OCI-LY3 (cell line): ENCODE measurements at regions not wholly inside any gene's neighbourhood (a gene's known extent, or its start where the extent isn't known, plus 50 kb on each side); places are given as distances from the start of the nearest gene placed in this dataset.

ENCODE experiments used
- H2AFZ ChIP-seq: fragments of 200-600, 300-600 bp; shearing (Covaris generic); 2 replicates; pipeline ENCODE4 v1.6.0; 2014; ENCODE audit warnings: antibody characterized with exemption, low read depth, low read length
- H3K27ac ChIP-seq: fragments of 200-600, 300-600 bp; sonication (generic); 2 replicates; pipeline ENCODE4 v1.5.1; 2014; ENCODE audit warnings: mild to moderate bottlenecking, low read length, moderate library complexity, mixed read lengths
- H3K27me3 ChIP-seq: fragments of 200-600, 300-600 bp; sonication (generic); 2 replicates; pipeline ENCODE4 v1.6.1; 2014; ENCODE audit warnings: low read depth, low read length, mixed read lengths
- H3K36me3 ChIP-seq: fragments of 200-600, 300-600 bp; sonication (generic); replicated peaks from 2 replicates; pipeline ENCODE3; 2014; ENCODE audit warnings: low read depth, low read length, mixed read lengths
- H3K4me1 ChIP-seq: fragments of 300-600, 200-600 bp; sonication (generic); 2 replicates; pipeline ENCODE4 v1.6.1; 2014; ENCODE audit warnings: low read length, mixed read lengths
- H3K4me2 ChIP-seq: fragments of 200-600, 300-600 bp; sonication (generic); 2 replicates; pipeline ENCODE4 v1.6.1; 2014; ENCODE audit warnings: low read length, mixed read lengths
- H3K4me3 ChIP-seq: fragments of 300-600, 200-600 bp; sonication (generic); 2 replicates; pipeline ENCODE4 v1.5.1; 2014; ENCODE audit warnings: antibody characterized with exemption, mild to moderate bottlenecking, low read length, moderate library complexity
- H3K79me2 ChIP-seq: fragments of 300-600, 200-600 bp; shearing (Covaris generic); 2 replicates; pipeline ENCODE4 v1.6.1; 2014; ENCODE audit warnings: mild to moderate bottlenecking, low read length, mixed read lengths
- H3K9ac ChIP-seq: fragments of 300-600, 200-600 bp; shearing (Covaris generic); 2 replicates; pipeline ENCODE4 v1.6.0; 2014; ENCODE audit warnings: mild to moderate bottlenecking, low read length, moderate library complexity
- H3K9me3 ChIP-seq: fragments of 200-600, 300-600 bp; shearing (Covaris generic); 2 replicates; pipeline ENCODE4 v1.6.1; 2014; ENCODE audit warnings: low read length, mixed read lengths; ENCODE audit not compliant: insufficient read depth
- H4K20me1 ChIP-seq: fragments of 200-600, 300-600 bp; sonication (generic); 2 replicates; pipeline ENCODE4 v1.6.1; 2016; ENCODE audit warnings: low read length, mixed read lengths; ENCODE audit not compliant: insufficient read depth
- CTCF ChIP-seq: fragments of 200-600, 300-600 bp; sonication (generic); IDR thresholded peaks from 2 replicates; pipeline ENCODE4 v1.5.1; 2014; ENCODE audit warnings: antibody characterized with exemption, low read length, low read depth
- EZH2phosphoT487 ChIP-seq: fragments of 200-600 bp; shearing (Covaris generic); IDR thresholded peaks from 2 replicates; pipeline ENCODE4 v1.6.1; 2018; ENCODE audit warnings: antibody characterized with exemption, mixed run types, low read depth

DNA sequence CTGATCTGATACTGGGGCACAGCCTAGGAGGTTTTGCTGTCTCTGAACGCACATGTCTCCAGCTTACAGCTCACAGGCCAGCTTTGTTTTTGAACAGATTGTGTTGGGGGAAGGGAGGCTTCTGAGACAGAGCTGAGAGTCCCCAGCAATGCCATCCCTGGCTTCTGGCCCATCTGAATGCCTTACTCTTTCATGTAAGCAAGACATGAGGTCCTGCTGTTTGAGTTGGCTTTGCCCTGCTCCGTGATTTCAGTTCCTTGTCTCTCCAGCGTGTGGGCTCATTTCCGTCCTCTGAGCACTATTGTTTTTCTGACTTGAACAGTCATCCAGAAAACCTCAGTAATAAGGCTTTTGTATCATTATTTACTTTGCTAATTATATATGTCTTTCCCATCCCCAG, 194.9 kb upstream of the TNP1 start:
- Histone ChIP-seq H3K36me3 (no peaks in the 10 kb centered on the region), H3K79me2 (no peaks in the 10 kb centered on the region), H3K4me2 (0 out of 2 replicates have a peak overlapping the region, but pooled peaks have one; percentile 3), H3K27ac (no peak overlapping the region), H3K4me1 (peaks cover 8% of the 10 kb centered on the region), H4K20me1 (no peaks in the 10 kb centered on the region), H2AFZ (no peak overlapping the region), H3K9ac (no peak overlapping the region), H3K27me3 (no peaks in the 10 kb centered on the region), H3K4me3 (no peak overlapping the region), H3K9me3 (no peaks in the 10 kb centered on the region)
- no peak for TF ChIP-seq EZH2phosphoT487
- no peak for TF ChIP-seq CTCF

DNA sequence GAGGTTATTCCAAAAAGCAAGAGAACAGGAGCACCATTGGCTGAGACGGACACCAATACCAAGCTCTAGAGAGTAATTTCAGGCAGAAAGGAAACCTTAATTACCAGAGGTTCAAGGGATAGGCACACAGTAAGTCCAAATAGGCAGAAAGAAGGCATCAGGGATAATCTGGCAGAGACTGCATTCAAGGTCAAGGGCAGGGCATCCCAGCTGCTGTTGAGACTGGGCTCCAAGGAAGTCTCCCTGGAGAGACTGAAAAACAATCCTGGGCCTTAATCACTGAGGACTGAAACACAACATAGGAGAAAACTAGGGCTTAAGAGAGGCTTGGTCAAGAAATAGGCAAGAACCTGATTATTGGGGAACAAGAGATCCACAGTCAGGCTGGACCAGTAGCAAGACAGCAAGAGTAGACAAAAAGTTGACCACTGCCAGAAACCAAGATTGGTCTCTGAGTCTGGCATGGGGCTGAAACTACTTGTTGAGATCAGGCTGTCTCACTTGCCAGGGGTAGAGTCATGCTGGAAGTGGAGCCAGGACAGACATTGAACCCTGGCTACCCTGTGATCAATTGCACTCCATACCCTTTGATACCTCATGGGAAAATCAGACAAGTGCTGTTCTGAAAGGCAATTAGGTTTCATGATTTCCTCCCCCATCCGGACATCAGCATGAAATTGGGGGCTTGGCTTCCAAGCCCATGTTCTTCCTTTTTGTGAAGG, 193.2 kb upstream of the TNP1 start:
- H3K9me3 ChIP-seq, result no peaks in the 10 kb centered on the region
- H3K36me3 ChIP-seq, result no peaks in the 10 kb centered on the region
- no peak overlapping the region for H2AFZ ChIP-seq
- H3K27ac ChIP-seq, result no peak overlapping the region
- H3K4me2 ChIP-seq, result no peak overlapping the region
- no peaks in the 10 kb centered on the region for H3K79me2 ChIP-seq
- TF ChIP-seq CTCF (no peak), EZH2phosphoT487 (no peak)
- no peaks in the 10 kb centered on the region for H3K27me3 ChIP-seq
- H4K20me1 ChIP-seq, result no peaks in the 10 kb centered on the region
- H3K4me1 ChIP-seq, result peaks cover 8% of the 10 kb centered on the region
- no peak overlapping the region for H3K9ac ChIP-seq
- H3K4me3 ChIP-seq, result no peak overlapping the region

DNA sequence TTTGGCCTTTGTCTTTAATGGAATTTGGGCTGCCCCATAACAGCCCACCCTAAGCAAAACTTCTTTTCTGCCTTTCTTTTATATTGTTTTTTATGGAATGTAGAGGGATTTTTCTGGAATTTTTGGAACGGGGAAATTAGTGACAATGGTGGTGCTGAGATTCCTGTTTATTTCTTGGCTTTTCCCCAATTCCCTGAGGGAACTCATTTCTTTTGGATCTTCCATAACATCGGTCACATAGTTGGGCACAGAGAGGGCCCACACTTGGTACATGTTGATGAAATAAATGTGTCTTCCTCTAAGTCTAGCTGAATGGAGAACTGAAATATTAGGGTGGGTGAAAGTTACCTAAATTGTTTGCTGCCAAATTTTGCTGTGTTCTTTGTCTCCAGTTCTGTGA, 191.6 kb upstream of the TNP1 start:
- Histone ChIP-seq H3K27me3 (no peaks in the 10 kb centered on the region), H3K4me1 (peaks cover 8% of the 10 kb centered on the region), H3K4me3 (no peak overlapping the region), H3K79me2 (no peaks in the 10 kb centered on the region), H2AFZ (no peak overlapping the region), H3K9ac (no peak overlapping the region), H3K4me2 (no peak overlapping the region), H3K27ac (no peak overlapping the region), H3K36me3 (no peaks in the 10 kb centered on the region), H4K20me1 (no peaks in the 10 kb centered on the region), H3K9me3 (no peaks in the 10 kb centered on the region)
- TF ChIP-seq CTCF (no peak), EZH2phosphoT487 (no peak)

DNA sequence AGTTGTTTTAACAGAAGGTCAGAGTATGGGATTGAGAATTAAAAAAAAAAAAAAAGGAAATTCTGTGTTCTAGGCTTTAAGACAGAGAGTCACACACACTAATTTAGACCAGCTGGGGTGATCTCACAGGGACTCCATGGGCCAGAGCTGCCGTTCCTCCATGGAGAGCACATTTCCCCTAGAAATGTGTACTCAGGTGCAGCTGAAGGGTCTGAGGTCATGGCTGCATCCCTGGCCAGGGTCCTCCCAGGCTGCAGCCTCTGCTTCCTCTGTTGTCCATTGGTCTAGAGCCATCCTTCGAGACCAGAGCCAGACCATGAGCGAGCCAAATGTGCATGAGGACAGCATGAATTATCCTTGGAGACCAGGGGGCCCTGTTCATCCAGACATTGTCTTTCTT, 190.1 kb upstream of the TNP1 start:
- H3K79me2 ChIP-seq, result no peaks in the 10 kb centered on the region
- TF ChIP-seq CTCF (no peak), EZH2phosphoT487 (no peak)
- no peaks in the 10 kb centered on the region for H4K20me1 ChIP-seq
- H3K4me3 ChIP-seq, result no peak overlapping the region
- no peak overlapping the region for H2AFZ ChIP-seq
- no peaks in the 10 kb centered on the region for H3K36me3 ChIP-seq
- no peak overlapping the region for H3K27ac ChIP-seq
- H3K9ac ChIP-seq, result no peak overlapping the region
- H3K9me3 ChIP-seq, result no peaks in the 10 kb centered on the region
- peaks cover 5% of the 10 kb centered on the region for H3K4me1 ChIP-seq
- H3K27me3 ChIP-seq, result no peaks in the 10 kb centered on the region
- H3K4me2 ChIP-seq, result no peak overlapping the region
